ENCODE measurements at regions not wholly inside any gene's neighbourhood (a gene's known extent, or its start where the extent isn't known, plus 50 kb on each side); places are given as distances from the start of the nearest gene placed in this dataset.

GRCh38 chr14:39890026-39890425, 457.8 kb upstream of the FBXO33 start:
- no peak for TF ChIP-seq EZH2 (IDR thresholded peaks at IDR 0.05)
- no peak for TF ChIP-seq POLR2AphosphoS5 (IDR thresholded peaks at IDR 0.05; ENCODE audit: borderline replicate concordance, low read depth, low read length)
- no peak for TF ChIP-seq FOXP2 (optimal IDR thresholded peaks at IDR 0.05; ENCODE audit: control extremely low read depth, extremely low read length, insufficient read depth)
